ENCODE measurements at regions not wholly inside any gene's neighbourhood (a gene's known extent, or its start where the extent isn't known, plus 50 kb on each side); places are given as distances from the start of the nearest gene placed in this dataset.

- no peaks in the 10 kb centered on the region for H3K36me3 ChIP-seq (ENCODE audit: control insufficient read depth, insufficient read depth, low read length)
- no peak for TF ChIP-seq CTCF (IDR thresholded peaks at IDR 0.05; ENCODE audit: insufficient read depth in 1 of 2, low read depth in 1 of 2, low read length in 1 of 2, severe bottlenecking in 1 of 2, unreplicated experiment in 1 of 2)
- Mint-ChIP-seq H3K27me3 (ENCODE audit: insufficient read depth, unreplicated experiment) (no peaks in the 10 kb centered on the region), H3K4me1 (ENCODE audit: low read depth, unreplicated experiment) (no peaks in the 10 kb centered on the region), H3K36me3 (ENCODE audit: insufficient read depth, unreplicated experiment) (no peaks in the 10 kb centered on the region), H3K27ac (ENCODE audit: unreplicated experiment) (no peak overlapping the region), H3K9me3 (ENCODE audit: unreplicated experiment) (no peaks in the 10 kb centered on the region), H3K4me3 (ENCODE audit: unreplicated experiment) (no peak overlapping the region)
- H3K27me3 ChIP-seq (replicated peaks; ENCODE audit: control insufficient read depth, insufficient read depth, low read length), result no peaks in the 10 kb centered on the region
- H3K9me3 ChIP-seq, result no peaks in the 10 kb centered on the region
- ChIA-PET CTCF (no interaction called here), POLR2A (no interaction called here)
- DNase-seq, result no peak
- no TSS peak for BruUV-seq (replicated peaks)
- intact Hi-C loops (cut with micrococcal nuclease; ENCODE audit: unreplicated experiment), result no loop called here
- H3K4me1 ChIP-seq, result peaks cover 3% of the 10 kb centered on the region; the same call in 1 of the 2 replicates
- no peak overlapping the region for H3K4me3 ChIP-seq (ENCODE audit: low read depth, low read length)
Measured at GRCh38 chr1:238674316-238674715, 712.1 kb upstream of the CHRM3 start.

- no peak for DNase-seq
- Mint-ChIP-seq H3K9me3 (ENCODE audit: unreplicated experiment) (no peaks in the 10 kb centered on the region), H3K4me1 (ENCODE audit: low read depth, unreplicated experiment) (no peaks in the 10 kb centered on the region), H3K27ac (ENCODE audit: unreplicated experiment) (no peak overlapping the region), H3K4me3 (ENCODE audit: unreplicated experiment) (no peak overlapping the region), H3K27me3 (ENCODE audit: insufficient read depth, unreplicated experiment) (no peaks in the 10 kb centered on the region), H3K36me3 (ENCODE audit: insufficient read depth, unreplicated experiment) (no peaks in the 10 kb centered on the region)
- Histone ChIP-seq H3K4me3 (ENCODE audit: low read depth, low read length) (no peak overlapping the region), H3K4me1 (peaks cover 3% of the 10 kb centered on the region; the same call in 1 of the 2 replicates), H3K27me3 (replicated peaks; ENCODE audit: control insufficient read depth, insufficient read depth, low read length) (no peaks in the 10 kb centered on the region), H3K36me3 (ENCODE audit: control insufficient read depth, insufficient read depth, low read length) (no peaks in the 10 kb centered on the region), H3K9me3 (no peaks in the 10 kb centered on the region)
- no TSS peak for BruUV-seq (replicated peaks)
- TF ChIP-seq CTCF (IDR thresholded peaks at IDR 0.05; ENCODE audit: insufficient read depth in 1 of 2, low read depth in 1 of 2, low read length in 1 of 2, severe bottlenecking in 1 of 2, unreplicated experiment in 1 of 2), result no peak
- CTCF ChIA-PET, result no interaction called here
- intact Hi-C loops (cut with micrococcal nuclease; ENCODE audit: unreplicated experiment), result no loop called here
- POLR2A ChIA-PET, result no interaction called here
Measured at GRCh38 chr1:238673561-238673960, 712.8 kb upstream of the CHRM3 start.

- Mint-ChIP-seq H3K4me1 (ENCODE audit: low read depth, unreplicated experiment) (no peaks in the 10 kb centered on the region), H3K27me3 (ENCODE audit: insufficient read depth, unreplicated experiment) (no peaks in the 10 kb centered on the region), H3K9me3 (ENCODE audit: unreplicated experiment) (no peaks in the 10 kb centered on the region), H3K27ac (ENCODE audit: unreplicated experiment) (no peak overlapping the region), H3K36me3 (ENCODE audit: insufficient read depth, unreplicated experiment) (no peaks in the 10 kb centered on the region), H3K4me3 (ENCODE audit: unreplicated experiment) (no peak overlapping the region)
- H3K4me1 ChIP-seq, result peaks cover 3% of the 10 kb centered on the region; the same call in 1 of the 2 replicates
- ChIA-PET CTCF (no interaction called here), POLR2A (no interaction called here)
- no peak for DNase-seq
- H3K9me3 ChIP-seq, result no peaks in the 10 kb centered on the region
- TF ChIP-seq CTCF (IDR thresholded peaks at IDR 0.05; ENCODE audit: insufficient read depth in 1 of 2, low read depth in 1 of 2, low read length in 1 of 2, severe bottlenecking in 1 of 2, unreplicated experiment in 1 of 2), result no peak
- H3K27me3 ChIP-seq (replicated peaks; ENCODE audit: control insufficient read depth, insufficient read depth, low read length), result no peaks in the 10 kb centered on the region
- no peak overlapping the region for H3K4me3 ChIP-seq (ENCODE audit: low read depth, low read length)
- H3K36me3 ChIP-seq (ENCODE audit: control insufficient read depth, insufficient read depth, low read length), result no peaks in the 10 kb centered on the region
- no TSS peak for BruUV-seq (replicated peaks)
- intact Hi-C loops (cut with micrococcal nuclease; ENCODE audit: unreplicated experiment), result no loop called here
Measured at GRCh38 chr1:238672806-238673205, 713.6 kb upstream of the CHRM3 start.

All from Caco-2 (cell line).